GM12872 (cell line): ENCODE measurements at regions not wholly inside any gene's neighbourhood (a gene's known extent, or its start where the extent isn't known, plus 50 kb on each side); places are given as distances from the start of the nearest gene placed in this dataset.

Source experiments
- TF ChIP-seq, protein P1 (sequence below): IDR thresholded peaks from 3 replicates; pipeline ENCODE4 v1.5.1; 2011; ENCODE audit warnings: low read depth, mild to moderate bottlenecking, low read length, moderate library complexity; ENCODE audit not compliant: insufficient read depth

GRCh38 chr10:8897769-8898168, 843.3 kb downstream of the GATA3 start:
- TF ChIP-seq, protein P1, sequence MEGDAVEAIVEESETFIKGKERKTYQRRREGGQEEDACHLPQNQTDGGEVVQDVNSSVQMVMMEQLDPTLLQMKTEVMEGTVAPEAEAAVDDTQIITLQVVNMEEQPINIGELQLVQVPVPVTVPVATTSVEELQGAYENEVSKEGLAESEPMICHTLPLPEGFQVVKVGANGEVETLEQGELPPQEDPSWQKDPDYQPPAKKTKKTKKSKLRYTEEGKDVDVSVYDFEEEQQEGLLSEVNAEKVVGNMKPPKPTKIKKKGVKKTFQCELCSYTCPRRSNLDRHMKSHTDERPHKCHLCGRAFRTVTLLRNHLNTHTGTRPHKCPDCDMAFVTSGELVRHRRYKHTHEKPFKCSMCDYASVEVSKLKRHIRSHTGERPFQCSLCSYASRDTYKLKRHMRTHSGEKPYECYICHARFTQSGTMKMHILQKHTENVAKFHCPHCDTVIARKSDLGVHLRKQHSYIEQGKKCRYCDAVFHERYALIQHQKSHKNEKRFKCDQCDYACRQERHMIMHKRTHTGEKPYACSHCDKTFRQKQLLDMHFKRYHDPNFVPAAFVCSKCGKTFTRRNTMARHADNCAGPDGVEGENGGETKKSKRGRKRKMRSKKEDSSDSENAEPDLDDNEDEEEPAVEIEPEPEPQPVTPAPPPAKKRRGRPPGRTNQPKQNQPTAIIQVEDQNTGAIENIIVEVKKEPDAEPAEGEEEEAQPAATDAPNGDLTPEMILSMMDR, result no peak

- TF ChIP-seq, protein P1, result no peak
Observed at GRCh38 chr10:8898745-8899330, 844.4 kb downstream of the GATA3 start.

DNA sequence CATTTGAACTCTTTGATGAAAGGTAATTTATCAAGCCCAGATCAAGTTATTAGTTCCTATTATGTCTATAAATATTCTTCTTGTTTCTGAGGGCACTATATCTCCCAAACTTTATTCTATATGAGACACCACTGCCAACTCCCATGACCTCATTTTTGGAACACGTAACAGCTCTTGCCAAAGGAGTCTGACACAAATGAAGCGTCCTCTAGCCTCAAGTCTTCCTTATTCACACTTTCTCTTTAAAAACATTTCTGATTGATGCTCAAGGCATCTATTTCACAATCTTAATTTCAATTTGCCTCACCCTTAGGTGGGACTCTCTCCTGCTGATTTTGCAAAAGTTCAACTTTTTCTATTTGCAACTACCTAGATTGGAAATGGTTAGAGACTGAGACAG, 848.4 kb downstream of the GATA3 start:
- TF ChIP-seq, protein P1, result no peak

GRCh38 chr10:8908013-8908412, 853.5 kb downstream of the GATA3 start:
- TF ChIP-seq, protein P1, result no peak

GRCh38 chr10:8910314-8910713, 855.8 kb downstream of the GATA3 start:
- TF ChIP-seq, protein P1, result no peak

DNA sequence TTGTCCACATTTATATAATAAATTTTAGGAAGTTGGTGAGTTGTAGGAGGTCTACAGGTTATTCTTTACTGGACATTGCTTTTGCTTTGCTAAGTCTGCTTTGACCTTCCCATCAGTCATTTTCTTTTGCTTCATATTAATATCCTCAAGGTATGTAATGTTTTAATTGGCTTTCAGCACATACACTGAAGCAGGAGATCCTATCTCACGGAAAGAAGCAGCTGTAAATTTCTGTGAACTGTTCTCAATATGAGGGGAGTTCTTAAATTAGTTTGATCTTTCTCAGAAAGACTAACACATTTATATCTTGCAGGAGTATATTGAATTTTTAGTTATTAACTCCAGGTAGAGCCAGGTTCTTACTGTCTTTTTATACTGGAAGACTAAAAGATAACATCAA, 856.5 kb downstream of the GATA3 start:
- TF ChIP-seq, protein P1, result no peak

DNA sequence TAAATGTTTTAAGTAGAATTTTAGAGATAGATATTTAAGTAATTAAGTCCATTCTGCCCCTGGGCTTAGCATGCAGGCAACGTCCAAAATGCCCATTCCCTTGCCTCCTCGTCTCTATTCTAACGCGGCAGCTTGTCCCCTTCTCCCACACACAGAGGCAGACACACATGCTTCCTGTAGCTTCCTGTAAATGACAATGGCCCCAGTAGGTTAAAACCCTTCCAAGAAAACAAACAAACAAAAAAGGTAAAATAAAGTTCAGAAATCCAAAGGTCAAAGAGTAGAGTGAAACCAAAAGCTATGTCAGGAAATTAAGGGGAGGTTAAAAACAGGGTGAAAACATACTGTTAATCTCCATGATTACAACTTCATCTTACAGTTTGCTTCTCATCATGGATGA, 857.6 kb downstream of the GATA3 start:
- TF ChIP-seq, protein P1, result no peak

GRCh38 chr10:8913720-8914119, 859.2 kb downstream of the GATA3 start:
- TF ChIP-seq, protein P1, result no peak
